AG04450 (cell line): ENCODE measurements at regions not wholly inside any gene's neighbourhood (a gene's known extent, or its start where the extent isn't known, plus 50 kb on each side); places are given as distances from the start of the nearest gene placed in this dataset.

Source experiments
- CTCF ChIA-PET: fragments of 300-600, 350-600 bp; formaldehyde crosslinking; extraction: SDS; loops from one replicate; lab custom pipeline; 2022; ENCODE audit warnings: antibody characterized with exemption, inconsistent platforms; lab: Charles Lee
- POLR2A ChIA-PET: fragments of 350-600 bp; formaldehyde crosslinking; extraction: SDS; loops from one replicate; lab custom pipeline; 2021; ENCODE audit warnings: antibody characterized with exemption, inconsistent platforms; lab: Yijun Ruan, JAX
- DNase-seq: peaks from one replicate; pipeline ENCODE4 v3.0.0-alpha.2; 2011; ENCODE audit warnings: low read depth, low spot score
- H3K27ac ChIP-seq: one replicate; pipeline ENCODE4 v1.5.1; 2012; ENCODE audit warnings: low read depth, low read length, control low read depth
- H3K27me3 ChIP-seq: one replicate; pipeline ENCODE4 v1.6.0; 2012; ENCODE audit warnings: low read length; ENCODE audit not compliant: control insufficient read depth, insufficient read depth
- H3K4me3 ChIP-seq: 2 replicates; pipeline ENCODE4 v1.5.1; 2011; ENCODE audit warnings: mild to moderate bottlenecking, low read depth, low read length, control low read depth
- H3K9me3 ChIP-seq: 2 replicates; pipeline ENCODE4 v1.5.1; 2012; ENCODE audit warnings: low read length; ENCODE audit not compliant: control insufficient read depth, insufficient read depth
- CTCF ChIP-seq: IDR thresholded peaks from 2 replicates; pipeline ENCODE4 v1.5.1; 2011; ENCODE audit warnings: low read depth, low read length, control low read depth, inconsistent platforms

- no peak for TF ChIP-seq CTCF
- ChIA-PET POLR2A (no interaction called here), CTCF (no interaction called here)
- Histone ChIP-seq H3K9me3 (no peaks in the 10 kb centered on the region), H3K27me3 (peaks cover 7% of the 10 kb centered on the region), H3K4me3 (no peak overlapping the region), H3K27ac (no peak overlapping the region)
- DNase-seq = no peak
These were observed 986.5 kb upstream of the WWC1 start for GRCh38 chr5:167304834-167305469.

GRCh38 chr5:167305591-167306213 lies 985.7 kb upstream of the WWC1 start:
- ChIA-PET CTCF (no interaction called here), POLR2A (no interaction called here)
- no peak for TF ChIP-seq CTCF

GRCh38 chr5:167307042-167307441 lies 984.4 kb upstream of the WWC1 start:
- POLR2A ChIA-PET = no interaction called here
- CTCF ChIA-PET = no interaction called here
- no peak for DNase-seq

More at GRCh38 chr5:167305591-167306213, 985.7 kb upstream of the WWC1 start:
- Histone ChIP-seq H3K27ac (no peak overlapping the region), H3K4me3 (no peak overlapping the region), H3K9me3 (no peaks in the 10 kb centered on the region), H3K27me3 (peaks cover 7% of the 10 kb centered on the region)
- no peak for DNase-seq

GRCh38 chr5:167308466-167308865 lies 983.0 kb upstream of the WWC1 start:
- TF ChIP-seq CTCF = no peak
- Histone ChIP-seq H3K4me3 (no peak overlapping the region), H3K27me3 (peaks cover 7% of the 10 kb centered on the region), H3K9me3 (no peaks in the 10 kb centered on the region), H3K27ac (no peak overlapping the region)
- no peak for DNase-seq
- ChIA-PET CTCF (no interaction called here), POLR2A (no interaction called here)

More at GRCh38 chr5:167307042-167307441, 984.4 kb upstream of the WWC1 start:
- Histone ChIP-seq H3K4me3 (no peak overlapping the region), H3K9me3 (no peaks in the 10 kb centered on the region), H3K27ac (no peak overlapping the region), H3K27me3 (peaks cover 7% of the 10 kb centered on the region)
- TF ChIP-seq CTCF = no peak

GRCh38 chr5:167309941-167310517 lies 981.4 kb upstream of the WWC1 start:
- POLR2A ChIA-PET = interaction anchor here (0.6 kb wide), 1 partner anchor 234 kb away, joined by 3 read pairs; no protein-coding TSS in a partner anchor
- Histone ChIP-seq H3K9me3 (no peaks in the 10 kb centered on the region), H3K27me3 (peaks cover 5% of the 10 kb centered on the region), H3K4me3 (no peak overlapping the region), H3K27ac (no peak overlapping the region)
- no peak for TF ChIP-seq CTCF
- no peak for DNase-seq
- CTCF ChIA-PET = no interaction called here
